ENCODE measurements at regions not wholly inside any gene's neighbourhood (a gene's known extent, or its start where the extent isn't known, plus 50 kb on each side); places are given as distances from the start of the nearest gene placed in this dataset.

DNA sequence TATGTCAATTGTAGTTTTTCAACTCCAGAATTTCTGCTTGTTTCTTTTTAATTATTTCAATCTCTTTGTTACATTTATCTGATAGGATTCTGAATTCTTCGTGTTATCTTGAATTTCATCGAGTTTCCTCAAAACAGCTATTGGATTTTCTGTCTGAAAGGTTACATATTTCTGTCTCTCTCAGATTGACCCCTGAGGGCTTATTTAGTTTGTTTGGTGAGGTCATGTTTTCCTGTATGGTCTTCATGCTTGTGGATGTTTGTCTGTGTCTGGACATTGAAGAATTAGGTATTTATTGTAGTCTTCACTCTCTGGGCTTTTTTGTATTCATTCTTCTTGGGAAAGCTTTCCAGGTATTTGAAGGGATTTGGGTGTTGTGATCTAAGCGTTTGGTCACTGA, 85.6 kb downstream of the SNAPC1 start:
- no peak for DNase-seq

DNA sequence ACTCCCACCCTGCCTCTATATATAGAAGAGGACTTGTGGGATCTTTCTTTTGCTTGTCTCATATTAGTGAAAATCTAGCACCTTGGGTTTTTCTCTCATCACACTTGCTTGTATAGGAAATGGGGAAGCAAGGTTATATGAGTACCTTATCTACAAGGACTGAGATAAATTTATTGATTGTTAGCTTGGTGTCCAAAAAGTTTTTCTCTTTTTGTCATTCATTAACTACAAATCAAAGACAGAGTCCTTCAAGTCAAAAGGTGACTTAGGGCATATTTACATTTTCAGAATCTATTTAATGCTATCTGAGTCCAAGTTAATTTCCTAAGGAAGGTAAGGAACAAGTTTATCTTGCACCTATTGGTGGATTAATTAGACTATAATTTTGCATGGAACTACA, 92.7 kb downstream of the SNAPC1 start:
- DNase-seq = no peak

DNA sequence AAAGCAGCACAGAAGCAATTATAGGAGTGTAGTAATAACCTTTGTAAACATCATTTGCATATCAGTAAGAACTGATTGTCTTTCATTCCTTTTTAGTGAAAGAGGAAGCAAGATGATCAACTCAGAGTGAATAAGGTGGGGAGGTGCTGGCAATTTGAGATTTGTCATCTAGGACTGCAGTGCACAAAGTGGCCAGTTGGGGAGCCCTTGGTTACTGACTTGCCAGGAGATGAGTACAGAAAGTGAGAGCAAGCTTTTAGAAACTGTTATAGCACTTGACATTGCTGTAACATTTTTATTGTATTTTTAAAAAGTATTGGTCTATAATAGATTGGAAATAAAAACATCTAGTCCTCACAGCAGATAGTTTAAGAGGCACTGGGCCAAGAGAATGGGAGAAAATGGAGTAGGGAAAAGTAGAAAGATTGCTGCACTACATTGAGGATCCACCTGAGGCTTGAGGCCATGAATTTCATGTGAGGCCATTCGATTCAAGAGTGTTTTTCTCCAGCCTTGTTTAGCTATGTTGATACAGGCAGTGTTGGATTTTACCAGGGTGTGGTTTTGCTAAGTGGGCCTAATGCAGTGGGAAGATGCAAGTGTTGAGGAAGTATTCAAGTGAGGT, 98.2 kb downstream of the SNAPC1 start:
- DNase-seq = peak; percentile 47

GRCh38 chr14:61861320-61861865, 99.2 kb downstream of the SNAPC1 start:
- DNase-seq = no peak

- DNase-seq = no peak
These were observed 102.2 kb downstream of the SNAPC1 start for GRCh38 chr14:61864329-61864898.

- DNase-seq = no peak
These were observed 105.0 kb downstream of the SNAPC1 start for GRCh38 chr14:61866932-61867920.

GRCh38 chr14:61868846-61869245, 106.6 kb downstream of the SNAPC1 start:
- no peak for DNase-seq

GRCh38 chr14:61870163-61870562, 107.9 kb downstream of the SNAPC1 start:
- DNase-seq = no peak

DNA sequence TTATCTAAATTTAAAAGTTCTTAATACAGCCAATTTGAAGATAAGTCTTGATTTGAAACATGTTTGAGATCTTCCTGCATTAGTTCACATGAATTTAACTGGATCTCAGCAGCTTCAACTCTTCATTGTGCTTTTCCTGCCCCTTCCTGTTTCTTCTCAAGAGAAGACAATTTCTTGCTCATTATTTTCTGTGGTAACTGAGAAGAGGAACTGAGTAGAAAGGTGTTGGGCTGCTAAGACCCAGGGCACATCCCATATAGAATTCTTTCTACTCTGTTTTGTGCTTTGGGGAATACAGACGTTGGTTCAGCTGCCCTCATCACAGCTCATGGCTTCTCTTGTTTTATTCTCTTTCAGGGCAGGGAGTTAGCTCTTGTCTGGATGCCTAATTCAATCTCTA, 110.2 kb downstream of the SNAPC1 start:
- DNase-seq = no peak

DNA sequence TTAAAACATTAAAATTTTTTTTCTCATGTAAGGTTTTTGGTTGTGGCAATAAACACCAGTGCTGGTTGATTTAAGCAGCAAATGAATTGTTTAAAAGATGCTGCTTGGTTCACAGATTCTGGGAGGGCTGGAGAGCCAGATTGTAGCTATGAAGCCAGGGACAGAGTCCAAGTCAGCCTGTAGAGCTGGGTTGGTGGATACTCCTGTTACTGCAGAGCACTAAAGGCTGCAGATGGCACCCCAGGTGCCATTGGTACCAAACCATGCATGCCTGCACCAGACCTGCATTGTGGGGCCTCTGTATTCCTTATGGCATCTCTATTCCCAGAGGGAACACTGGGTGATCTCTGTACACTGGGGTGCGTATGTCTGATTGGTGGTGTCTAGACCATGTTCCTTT, 113.3 kb downstream of the SNAPC1 start:
- no peak for DNase-seq

DNA sequence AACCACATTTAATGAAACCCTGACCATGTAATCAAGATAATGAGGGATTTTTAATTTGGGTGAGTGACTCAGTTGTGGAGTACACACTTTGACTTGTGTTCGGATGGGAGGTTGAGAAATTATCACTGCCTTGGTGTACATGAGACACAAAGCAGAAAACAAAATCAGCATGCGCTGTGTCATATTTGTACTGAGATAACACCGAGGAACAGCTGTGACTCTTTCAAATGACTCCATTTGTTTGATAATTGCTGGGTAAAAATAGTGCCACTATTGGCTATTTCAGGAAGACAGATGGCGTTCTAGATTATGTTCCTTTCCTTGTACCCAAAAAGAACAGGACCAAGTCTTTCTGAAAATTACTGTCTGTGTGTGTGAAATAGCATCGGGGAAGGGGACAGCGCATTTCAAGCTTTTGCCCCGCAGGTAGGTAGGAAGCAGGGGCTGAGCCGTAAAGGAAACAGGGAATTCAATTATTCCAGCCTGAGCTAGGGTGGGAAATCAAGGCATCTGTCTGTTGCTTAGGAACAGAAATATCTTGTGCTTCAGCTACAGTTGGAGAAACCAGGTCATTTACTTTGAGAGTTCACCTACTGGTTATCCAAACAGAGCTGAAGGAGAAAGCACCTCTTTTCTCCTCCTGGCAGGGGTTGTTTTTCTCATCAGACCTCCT, 114.3 kb downstream of the SNAPC1 start:
- no peak for DNase-seq

DNA sequence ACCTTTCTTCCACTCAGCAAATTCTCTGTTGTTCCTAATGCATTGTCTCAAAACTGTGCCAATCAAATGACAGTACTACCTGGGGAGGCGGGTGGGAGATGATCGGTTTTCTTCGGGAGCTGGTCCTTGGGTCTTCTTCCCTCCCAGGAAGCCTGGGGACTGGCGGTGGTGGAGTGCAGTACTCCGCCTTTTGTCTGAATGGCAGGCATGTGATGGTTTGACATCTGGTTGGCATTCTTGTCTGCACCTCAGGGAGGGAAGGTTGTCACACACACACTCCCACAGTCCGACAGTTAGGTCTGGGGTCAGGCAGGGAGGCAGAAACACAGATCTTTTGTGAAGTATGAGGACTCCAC, 114.8 kb downstream of the SNAPC1 start:
- DNase-seq = no peak

GRCh38 chr14:61877768-61878167, 115.5 kb downstream of the SNAPC1 start:
- no peak for DNase-seq

- no peak for DNase-seq
These were observed 116.7 kb downstream of the SNAPC1 start for GRCh38 chr14:61878931-61879330.

DNA sequence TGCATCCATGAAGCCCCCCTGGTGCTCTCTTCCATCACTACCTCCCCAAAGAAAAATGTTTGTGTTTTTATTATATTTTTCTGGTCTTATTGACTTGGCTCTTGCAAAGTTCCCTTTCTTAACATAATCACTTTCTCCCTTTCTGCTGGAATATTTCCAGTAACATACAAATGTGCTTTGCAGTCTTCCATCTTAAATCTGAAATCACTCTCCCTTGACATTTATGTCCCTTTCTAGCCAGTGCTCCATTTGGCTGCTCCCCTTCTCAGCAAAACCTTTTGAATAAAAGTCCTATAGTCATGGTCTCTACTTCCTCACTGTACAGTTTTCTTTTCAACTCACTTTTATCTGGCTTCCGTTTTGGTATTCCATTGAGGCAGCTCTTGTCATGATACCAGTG, 118.8 kb downstream of the SNAPC1 start:
- DNase-seq = no peak

DNA sequence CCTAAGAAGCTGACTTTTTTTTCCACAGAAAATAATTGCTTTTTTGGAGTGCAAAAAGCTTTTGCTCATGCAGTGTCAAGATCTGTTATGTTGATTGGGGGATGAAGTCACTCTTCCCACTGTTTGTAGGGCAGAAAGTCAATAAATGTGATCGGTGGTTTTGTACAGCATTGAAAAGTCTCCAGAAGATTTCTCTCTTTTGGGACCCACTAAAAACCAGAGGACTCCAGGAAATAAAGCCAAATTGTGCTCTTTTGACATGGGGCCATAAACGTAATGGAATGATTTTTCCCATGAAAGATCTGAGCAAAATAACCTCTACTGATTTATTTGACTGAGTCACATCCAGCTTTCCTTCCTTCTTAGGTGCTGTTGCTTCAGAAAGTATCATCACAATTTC, 122.5 kb downstream of the SNAPC1 start:
- no peak for DNase-seq

- DNase-seq = no peak
These were observed 123.2 kb downstream of the SNAPC1 start for GRCh38 chr14:61885203-61885961.

DNA sequence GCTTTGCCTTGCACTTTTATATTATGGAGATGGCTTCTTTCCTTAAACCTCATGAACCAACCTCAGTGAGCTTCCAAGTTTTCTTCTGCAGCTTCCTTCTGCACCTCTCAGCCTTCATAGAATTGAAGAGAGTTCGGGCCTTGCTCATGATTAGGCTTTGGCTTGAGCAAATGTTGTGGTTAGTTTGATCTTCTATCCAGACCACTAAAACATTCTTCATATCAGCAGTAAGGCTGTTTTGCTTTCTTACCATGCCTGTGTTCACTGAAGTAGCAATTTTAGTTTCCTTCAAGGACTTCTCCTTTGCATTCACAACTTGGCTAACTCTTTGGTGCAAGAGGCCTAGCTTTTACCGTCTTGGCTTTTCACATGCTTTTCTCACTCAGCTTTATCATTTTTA, 125.4 kb downstream of the SNAPC1 start:
- peak; percentile 4 for DNase-seq

DNA sequence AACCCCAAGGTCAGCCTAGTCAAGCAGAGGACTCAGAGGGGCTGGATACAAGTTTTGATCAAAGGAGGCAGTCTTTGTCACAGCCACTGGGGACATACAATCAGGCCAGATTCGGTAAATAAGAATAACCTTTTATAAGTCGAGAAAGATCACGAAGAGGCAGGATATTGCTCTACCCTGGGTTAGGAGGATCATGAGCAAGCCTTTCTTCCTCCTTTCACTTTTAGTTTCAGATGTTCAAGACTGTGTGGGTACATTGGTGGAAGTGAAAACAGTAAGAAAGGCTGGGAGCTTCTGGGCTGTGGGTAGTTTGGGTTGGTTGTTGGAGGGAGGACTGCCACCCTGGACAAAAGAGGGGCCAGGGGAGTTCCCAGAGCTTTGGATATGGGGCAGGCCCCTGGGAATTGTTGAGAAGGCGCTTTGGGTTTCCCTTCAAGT, 127.7 kb downstream of the SNAPC1 start:
- no peak for DNase-seq

GRCh38 chr14:61891170-61891569, 128.9 kb downstream of the SNAPC1 start:
- peak; percentile 24 for DNase-seq

DNA sequence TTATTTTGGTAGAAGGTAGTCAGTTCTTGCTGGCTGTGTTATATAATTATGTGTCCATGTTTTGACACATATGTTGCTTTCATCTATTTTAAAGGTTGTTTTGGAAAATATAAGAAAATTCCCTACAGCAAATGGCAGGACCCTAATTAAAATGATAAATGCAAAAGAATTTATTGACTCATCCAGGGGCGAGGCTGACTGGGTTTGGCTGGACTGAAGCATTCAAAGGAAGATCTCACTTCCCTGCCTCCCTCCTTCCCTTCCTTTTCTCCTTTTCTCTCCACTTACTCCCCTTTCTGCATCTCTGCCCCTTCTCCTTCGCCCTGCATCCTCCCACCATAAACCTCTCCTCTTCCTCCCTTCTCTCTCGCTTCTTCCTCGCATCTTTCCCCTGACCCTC, 129.6 kb downstream of the SNAPC1 start:
- no peak for DNase-seq

DNA sequence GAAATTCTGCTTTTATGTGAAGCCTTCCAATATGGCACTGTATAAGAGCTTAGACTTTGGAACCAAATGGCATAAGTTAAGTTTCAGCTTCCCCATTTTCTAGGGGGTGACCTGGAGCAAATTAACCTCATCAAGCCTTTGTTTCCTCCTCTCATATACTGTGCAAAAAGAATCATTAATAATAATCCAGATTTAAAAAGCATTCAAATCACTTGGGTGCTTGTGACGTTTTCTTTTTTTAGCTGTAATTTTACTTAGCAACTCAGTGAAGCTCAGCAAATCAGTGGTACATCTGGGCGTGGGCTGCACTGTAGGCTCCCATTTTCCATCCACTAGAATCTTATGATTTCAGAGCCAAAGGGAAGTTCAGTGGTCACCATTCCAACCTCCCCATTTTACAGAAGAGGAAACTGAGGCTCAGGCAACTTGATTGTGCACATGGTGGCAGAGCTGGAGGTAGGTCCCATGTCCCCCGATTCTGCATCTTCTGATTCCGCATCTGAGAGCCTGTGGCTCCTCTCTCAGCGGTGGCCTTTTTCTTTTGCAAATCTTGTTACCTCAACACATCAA, 131.2 kb downstream of the SNAPC1 start:
- no peak for DNase-seq
